ENCODE measurements at regions not wholly inside any gene's neighbourhood (a gene's known extent, or its start where the extent isn't known, plus 50 kb on each side); places are given as distances from the start of the nearest gene placed in this dataset.

DNA sequence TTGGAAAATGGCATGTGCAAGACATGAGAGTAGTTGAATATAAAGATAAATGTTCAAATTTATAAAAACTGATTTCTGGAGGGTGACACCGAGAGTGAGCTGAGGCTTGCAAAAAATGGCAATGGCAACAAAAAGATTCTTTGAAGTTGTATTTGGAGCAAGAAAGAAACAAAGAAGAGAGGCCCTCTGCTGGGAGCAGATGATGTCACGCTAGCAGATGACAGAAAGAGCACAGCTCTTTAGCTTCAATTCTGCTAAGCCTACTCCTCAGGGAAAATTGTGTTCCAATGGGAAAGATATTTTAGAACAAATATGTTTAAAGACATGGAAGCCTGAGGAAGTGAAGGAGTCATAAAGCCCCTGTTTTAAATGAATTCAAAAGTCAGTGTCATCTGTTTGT, 125.3 kb upstream of the NOX3 start:
- Histone ChIP-seq H3K36me3 (ENCODE audit: control insufficient read depth, insufficient read depth, low read length) (no peaks in the 10 kb centered on the region), H3K4me3 (ENCODE audit: low read depth, low read length) (no peak overlapping the region), H3K27me3 (ENCODE audit: control insufficient read depth, insufficient read depth, low read length) (no peaks in the 10 kb centered on the region)
- TF ChIP-seq, protein P1, sequence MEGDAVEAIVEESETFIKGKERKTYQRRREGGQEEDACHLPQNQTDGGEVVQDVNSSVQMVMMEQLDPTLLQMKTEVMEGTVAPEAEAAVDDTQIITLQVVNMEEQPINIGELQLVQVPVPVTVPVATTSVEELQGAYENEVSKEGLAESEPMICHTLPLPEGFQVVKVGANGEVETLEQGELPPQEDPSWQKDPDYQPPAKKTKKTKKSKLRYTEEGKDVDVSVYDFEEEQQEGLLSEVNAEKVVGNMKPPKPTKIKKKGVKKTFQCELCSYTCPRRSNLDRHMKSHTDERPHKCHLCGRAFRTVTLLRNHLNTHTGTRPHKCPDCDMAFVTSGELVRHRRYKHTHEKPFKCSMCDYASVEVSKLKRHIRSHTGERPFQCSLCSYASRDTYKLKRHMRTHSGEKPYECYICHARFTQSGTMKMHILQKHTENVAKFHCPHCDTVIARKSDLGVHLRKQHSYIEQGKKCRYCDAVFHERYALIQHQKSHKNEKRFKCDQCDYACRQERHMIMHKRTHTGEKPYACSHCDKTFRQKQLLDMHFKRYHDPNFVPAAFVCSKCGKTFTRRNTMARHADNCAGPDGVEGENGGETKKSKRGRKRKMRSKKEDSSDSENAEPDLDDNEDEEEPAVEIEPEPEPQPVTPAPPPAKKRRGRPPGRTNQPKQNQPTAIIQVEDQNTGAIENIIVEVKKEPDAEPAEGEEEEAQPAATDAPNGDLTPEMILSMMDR (IDR thresholded peaks at IDR 0.05; ENCODE audit: insufficient read depth, low read length, poor library complexity, severe bottlenecking), result peak; percentile 6
- DNase-seq (ENCODE audit: low read depth), result no peak

- Histone ChIP-seq H3K4me3 (ENCODE audit: low read depth, low read length) (no peak overlapping the region), H3K36me3 (ENCODE audit: control insufficient read depth, insufficient read depth, low read length) (no peaks in the 10 kb centered on the region), H3K27me3 (ENCODE audit: control insufficient read depth, insufficient read depth, low read length) (no peaks in the 10 kb centered on the region)
- TF ChIP-seq, protein P1 (IDR thresholded peaks at IDR 0.05; ENCODE audit: insufficient read depth, low read length, poor library complexity, severe bottlenecking), result no peak
- no peak for DNase-seq (ENCODE audit: low read depth)
Observed at GRCh38 chr6:155578251-155578650, 122.6 kb upstream of the NOX3 start.

- DNase-seq (ENCODE audit: low read depth), result no peak
- H3K4me3 ChIP-seq (ENCODE audit: low read depth, low read length), result no peak overlapping the region
- H3K36me3 ChIP-seq (ENCODE audit: control insufficient read depth, insufficient read depth, low read length), result no peaks in the 10 kb centered on the region
- TF ChIP-seq, protein P1 (IDR thresholded peaks at IDR 0.05; ENCODE audit: insufficient read depth, low read length, poor library complexity, severe bottlenecking), result no peak
- no peaks in the 10 kb centered on the region for H3K27me3 ChIP-seq (ENCODE audit: control insufficient read depth, insufficient read depth, low read length)
Observed at GRCh38 chr6:155561966-155562364, 106.3 kb upstream of the NOX3 start.

DNA sequence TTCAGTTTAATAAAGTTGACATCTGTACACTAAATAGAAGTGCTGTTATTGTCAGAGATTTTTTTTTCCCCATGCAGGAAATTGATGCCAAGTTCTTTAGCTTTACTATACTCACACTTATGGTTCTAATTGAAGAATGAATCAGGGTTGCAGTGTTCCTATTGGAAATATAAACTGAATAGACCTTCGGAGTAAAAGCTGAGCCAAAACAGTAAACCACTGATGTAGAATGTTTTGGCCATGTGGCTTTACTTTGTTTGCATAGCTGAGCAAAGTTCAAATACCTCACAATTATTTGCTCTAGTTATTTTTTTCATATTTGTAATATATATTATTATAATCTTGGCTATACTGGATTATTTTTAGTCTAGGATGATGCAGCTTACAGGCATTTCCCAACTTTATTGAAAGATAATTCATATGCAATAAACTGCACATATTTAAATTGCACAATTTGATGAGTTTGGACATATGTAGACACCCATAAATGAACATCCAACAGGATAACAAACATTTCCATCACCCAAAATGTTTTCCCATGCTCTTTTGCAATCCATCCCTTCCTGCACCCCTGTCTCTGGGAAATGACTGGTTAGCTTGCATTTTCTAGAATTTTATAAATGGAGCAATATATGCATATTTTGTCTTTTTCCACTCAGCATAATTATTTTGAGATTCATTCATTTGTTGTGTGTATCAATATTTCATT, 105.8 kb upstream of the NOX3 start:
- TF ChIP-seq, protein P1 (IDR thresholded peaks at IDR 0.05; ENCODE audit: insufficient read depth, low read length, poor library complexity, severe bottlenecking), result no peak
- no peaks in the 10 kb centered on the region for H3K27me3 ChIP-seq (ENCODE audit: control insufficient read depth, insufficient read depth, low read length)
- H3K36me3 ChIP-seq (ENCODE audit: control insufficient read depth, insufficient read depth, low read length), result no peaks in the 10 kb centered on the region
- DNase-seq (ENCODE audit: low read depth), result no peak
- H3K4me3 ChIP-seq (ENCODE audit: low read depth, low read length), result no peak overlapping the region

DNA sequence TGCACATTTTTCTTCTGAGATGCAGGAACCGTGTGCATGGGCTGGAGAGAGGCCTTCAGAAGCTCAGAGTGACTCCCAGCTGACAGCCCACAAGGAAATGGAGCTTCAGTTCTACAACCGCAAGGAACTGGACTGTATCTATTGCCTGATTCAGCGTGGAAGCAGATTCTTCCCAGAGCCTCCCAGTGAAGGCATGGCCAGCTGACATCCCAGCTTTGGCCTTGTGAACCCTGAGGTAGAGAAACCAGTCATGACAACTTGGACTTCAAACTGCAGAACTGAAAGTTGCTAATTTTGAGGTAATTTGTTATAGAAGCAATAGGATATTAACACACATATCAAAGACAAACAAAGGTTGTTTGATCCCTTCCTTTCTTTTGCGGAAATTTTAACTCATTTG, 94.3 kb upstream of the NOX3 start:
- no peak for DNase-seq (ENCODE audit: low read depth)
- TF ChIP-seq, protein P1 (IDR thresholded peaks at IDR 0.05; ENCODE audit: insufficient read depth, low read length, poor library complexity, severe bottlenecking), result no peak
- H3K4me3 ChIP-seq (ENCODE audit: low read depth, low read length), result no peak overlapping the region
- H3K36me3 ChIP-seq (ENCODE audit: control insufficient read depth, insufficient read depth, low read length), result no peaks in the 10 kb centered on the region
- no peaks in the 10 kb centered on the region for H3K27me3 ChIP-seq (ENCODE audit: control insufficient read depth, insufficient read depth, low read length)
